HCT116 (cell line): ENCODE measurements at regions not wholly inside any gene's neighbourhood (a gene's known extent, or its start where the extent isn't known, plus 50 kb on each side); places are given as distances from the start of the nearest gene placed in this dataset.

ENCODE experiments used
- ATAC-seq: fragments of 200-7000 bp; cut with Tn5 transposase; 2 replicates; pipeline ENCODE4 v1.9.1; 2020; ENCODE audit warnings: mild to moderate bottlenecking, moderate library complexity
- BruUV-seq: library from RNA; stranded (reverse); fragments of 400-500 nt; replicated peaks from 2 replicates; lab custom pipeline; 2021; lab: Mats Ljungman, UMichigan
- CTCF ChIA-PET: fragments of 300-600 bp; sonication (Branson Sonifier 250); formaldehyde crosslinking; loops from one replicate; lab custom pipeline; 2021; ENCODE audit warnings: antibody characterized with exemption; lab: Charles Lee
- POLR2A ChIA-PET: fragments of 300-600, 350-600 bp; sonication (Branson Sonifier 250); formaldehyde crosslinking; loops from one replicate; lab custom pipeline; 2021; ENCODE audit warnings: antibody characterized with exemption; lab: Charles Lee
- RAD21 ChIA-PET, 2 experiments: fragments of 300-600 bp; sonication (Branson Sonifier 250); formaldehyde crosslinking; loops; one replicate each; lab custom pipeline; 2023; ENCODE audit warnings: low total read pairs in 2 of 2; ENCODE audit not compliant: uncharacterized antibody in 2 of 2, unreplicated experiment in 2 of 2, low non-redundant PET in 1 of 2; lab: Charles Lee
- DNase-seq: peaks from one replicate; pipeline ENCODE4 v3.0.0-alpha.2; 2010; ENCODE audit warnings: low read depth, low spot score
- H2AFZ ChIP-seq: fragments of 200-600 bp; shearing (Covaris generic), sonication (generic); 2 replicates; pipeline ENCODE4 v1.6.1; 2017; ENCODE audit warnings: low read depth, mixed run types, mixed read lengths, antibody characterized with exemption, low read length; ENCODE audit not compliant: poor library complexity, severe bottlenecking
- H3K27ac ChIP-seq: 2 replicates; pipeline ENCODE4 v1.5.1; 2012; ENCODE audit warnings: low read depth, low read length
- H3K27me3 ChIP-seq: fragments of 200-600 bp; sonication (generic); 2 replicates; pipeline ENCODE4 v1.6.1; 2016; ENCODE audit warnings: mixed run types, low read length, mixed read lengths; ENCODE audit not compliant: insufficient read depth
- H3K36me3 ChIP-seq, 2 experiments: fragments of 200-500 bp in 1 of 2; fragments of 200-600 bp in 1 of 2; sonication (Bioruptor generic) in 1 of 2; sonication (generic) in 1 of 2; 2 replicates each; pipeline versions ENCODE4 v1.5.1 to v1.6.1; 2014 to 2016; ENCODE audit warnings: low read length in 2 of 2, inconsistent platforms in 1 of 2, mixed read lengths in 1 of 2, mixed run types in 1 of 2; ENCODE audit not compliant: insufficient read depth in 2 of 2, control insufficient read depth in 1 of 2
- H3K4me1 ChIP-seq, 2 experiments: fragments of 200-600 bp in 1 of 2; sonication (generic) in 1 of 2; 2 replicates each; pipeline versions ENCODE4 v1.5.1 to v1.6.1; 2012 to 2017; ENCODE audit warnings: low read length in 2 of 2, inconsistent platforms in 1 of 2, mild to moderate bottlenecking in 1 of 2, mixed read lengths in 1 of 2, mixed run types in 1 of 2, moderate library complexity in 1 of 2; ENCODE audit not compliant: insufficient read depth in 2 of 2, control insufficient read depth in 1 of 2
- H3K4me2 ChIP-seq: fragments of 200-600 bp; sonication (generic); 2 replicates; pipeline ENCODE4 v1.6.1; 2017; ENCODE audit warnings: mixed run types, low read length, mixed read lengths
- H3K4me3 ChIP-seq, 2 experiments: fragments of 200-600 bp in 1 of 2; sonication (generic) in 1 of 2; replicated peaks in 1 of 2; 2 replicates each; pipeline ENCODE4 v1.5.1; 2011 to 2016; ENCODE audit warnings: low read length in 2 of 2, control low read depth in 1 of 2, low read depth in 1 of 2, mild to moderate bottlenecking in 1 of 2, mixed read lengths in 1 of 2, mixed run types in 1 of 2
- H3K79me2 ChIP-seq: fragments of 200-600 bp; sonication (generic); 2 replicates; pipeline ENCODE4 v1.6.1; 2017; ENCODE audit warnings: mild to moderate bottlenecking, mixed run types, low read length, moderate library complexity, mixed read lengths; ENCODE audit not compliant: insufficient read depth
- H3K9ac ChIP-seq: fragments of 200-600 bp; sonication (generic); 2 replicates; pipeline ENCODE4 v1.6.1; 2016; ENCODE audit warnings: low read length, mixed read lengths
- H3K9me2 ChIP-seq: fragments of 200-600 bp; sonication (generic), shearing (Covaris generic); 2 replicates; pipeline ENCODE4 v1.6.1; 2017; ENCODE audit warnings: mixed run types, mild to moderate bottlenecking, moderate library complexity; ENCODE audit not compliant: insufficient read depth
- H3K9me3 ChIP-seq, 2 experiments: fragments of 200-500 bp in 1 of 2; fragments of 200-600 bp in 1 of 2; sonication (Bioruptor generic) in 1 of 2; sonication (generic) in 1 of 2; 2 replicates each; pipeline ENCODE4 v1.6.1; 2014 to 2017; ENCODE audit warnings: low read length in 2 of 2, mixed read lengths in 2 of 2, inconsistent platforms in 1 of 2, low read depth in 1 of 2, mild to moderate bottlenecking in 1 of 2, mixed run types in 1 of 2, moderate library complexity in 1 of 2; ENCODE audit not compliant: control insufficient read depth in 1 of 2, insufficient read depth in 1 of 2
- H4K20me1 ChIP-seq: fragments of 200-600 bp; sonication (generic), shearing (Covaris generic); 2 replicates; pipeline ENCODE4 v1.6.1; 2017; ENCODE audit warnings: mixed run types, mild to moderate bottlenecking, moderate library complexity; ENCODE audit not compliant: insufficient read depth
- CEBPB ChIP-seq: IDR thresholded peaks from 2 replicates; pipeline ENCODE4 v1.6.1; 2012; ENCODE audit warnings: low read depth
- FOSL1 ChIP-seq: IDR thresholded peaks from 2 replicates; pipeline ENCODE4 v1.6.1; 2012; ENCODE audit warnings: low read depth
- MAX ChIP-seq: IDR thresholded peaks from 2 replicates; pipeline ENCODE4 v1.6.1; 2012
- POLR2A ChIP-seq: IDR thresholded peaks from 2 replicates; pipeline ENCODE4 v1.7.0; 2011; ENCODE audit warnings: borderline replicate concordance; ENCODE audit not compliant: insufficient read depth, insufficient read length; ENCODE audit errors: extremely low read depth
- TCF7L2 ChIP-seq: IDR thresholded peaks from 2 replicates; pipeline ENCODE4 v1.7.0; 2011; ENCODE audit warnings: borderline replicate concordance, inconsistent platforms; ENCODE audit not compliant: insufficient read depth, insufficient read length; ENCODE audit errors: extremely low read depth
- YY1 ChIP-seq: IDR thresholded peaks from 2 replicates; pipeline ENCODE4 v1.6.1; 2011; ENCODE audit warnings: low read length, low read depth, moderate library complexity, mild to moderate bottlenecking; ENCODE audit not compliant: insufficient replicate concordance; ENCODE audit errors: extremely low read depth
- intact Hi-C: fragments of 100-400 bp; cut with micrococcal nuclease; formaldehyde crosslinking; loops from 2 replicates; pipeline ENCODE4 v1.10.0; 2022
- TF ChIP-seq, protein P1 (sequence below): IDR thresholded peaks from 2 replicates; pipeline ENCODE4 v1.6.1; 2012
- TF ChIP-seq, protein P2 (sequence below), 3 experiments: fragments of 200-600 bp in 1 of 3; sonication (generic) in 1 of 3; IDR thresholded peaks in 2 of 3; conservative IDR thresholded peaks in 1 of 3; 2 replicates each; pipeline ENCODE4 v1.5.1; 2012 to 2017; ENCODE audit warnings: low read depth in 2 of 3, low read length in 2 of 3, antibody characterized with exemption in 1 of 3, borderline replicate concordance in 1 of 3, control low read depth in 1 of 3, mild to moderate bottlenecking in 1 of 3, mixed read lengths in 1 of 3, mixed run types in 1 of 3, moderate library complexity in 1 of 3; ENCODE audit not compliant: insufficient read depth in 1 of 3
- TF ChIP-seq, protein P3 (sequence below): IDR thresholded peaks from 2 replicates; pipeline ENCODE4 v1.6.1; 2011; ENCODE audit warnings: mild to moderate bottlenecking, low read length, moderate library complexity; ENCODE audit not compliant: insufficient replicate concordance; ENCODE audit errors: extremely low read depth

GRCh38 chr12:91643763-91644162 is 461.1 kb upstream of the DCN start:
- TF ChIP-seq, protein P1, sequence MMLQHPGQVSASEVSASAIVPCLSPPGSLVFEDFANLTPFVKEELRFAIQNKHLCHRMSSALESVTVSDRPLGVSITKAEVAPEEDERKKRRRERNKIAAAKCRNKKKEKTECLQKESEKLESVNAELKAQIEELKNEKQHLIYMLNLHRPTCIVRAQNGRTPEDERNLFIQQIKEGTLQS: no peak
- TF ChIP-seq CEBPB (no peak), MAX (no peak), TCF7L2 (no peak), FOSL1 (no peak), POLR2A (no peak), YY1 (no peak)
- TF ChIP-seq, protein P2, sequence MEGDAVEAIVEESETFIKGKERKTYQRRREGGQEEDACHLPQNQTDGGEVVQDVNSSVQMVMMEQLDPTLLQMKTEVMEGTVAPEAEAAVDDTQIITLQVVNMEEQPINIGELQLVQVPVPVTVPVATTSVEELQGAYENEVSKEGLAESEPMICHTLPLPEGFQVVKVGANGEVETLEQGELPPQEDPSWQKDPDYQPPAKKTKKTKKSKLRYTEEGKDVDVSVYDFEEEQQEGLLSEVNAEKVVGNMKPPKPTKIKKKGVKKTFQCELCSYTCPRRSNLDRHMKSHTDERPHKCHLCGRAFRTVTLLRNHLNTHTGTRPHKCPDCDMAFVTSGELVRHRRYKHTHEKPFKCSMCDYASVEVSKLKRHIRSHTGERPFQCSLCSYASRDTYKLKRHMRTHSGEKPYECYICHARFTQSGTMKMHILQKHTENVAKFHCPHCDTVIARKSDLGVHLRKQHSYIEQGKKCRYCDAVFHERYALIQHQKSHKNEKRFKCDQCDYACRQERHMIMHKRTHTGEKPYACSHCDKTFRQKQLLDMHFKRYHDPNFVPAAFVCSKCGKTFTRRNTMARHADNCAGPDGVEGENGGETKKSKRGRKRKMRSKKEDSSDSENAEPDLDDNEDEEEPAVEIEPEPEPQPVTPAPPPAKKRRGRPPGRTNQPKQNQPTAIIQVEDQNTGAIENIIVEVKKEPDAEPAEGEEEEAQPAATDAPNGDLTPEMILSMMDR (IDR thresholded peaks at IDR 0.05 in 2 of 3, conservative IDR thresholded peaks at IDR 0.05 in 1 of 3; ENCODE audit: borderline replicate concordance in 1 of 3, insufficient read depth in 1 of 3, low read depth in 2 of 3, low read length in 2 of 3): no peak
- TF ChIP-seq, protein P3, sequence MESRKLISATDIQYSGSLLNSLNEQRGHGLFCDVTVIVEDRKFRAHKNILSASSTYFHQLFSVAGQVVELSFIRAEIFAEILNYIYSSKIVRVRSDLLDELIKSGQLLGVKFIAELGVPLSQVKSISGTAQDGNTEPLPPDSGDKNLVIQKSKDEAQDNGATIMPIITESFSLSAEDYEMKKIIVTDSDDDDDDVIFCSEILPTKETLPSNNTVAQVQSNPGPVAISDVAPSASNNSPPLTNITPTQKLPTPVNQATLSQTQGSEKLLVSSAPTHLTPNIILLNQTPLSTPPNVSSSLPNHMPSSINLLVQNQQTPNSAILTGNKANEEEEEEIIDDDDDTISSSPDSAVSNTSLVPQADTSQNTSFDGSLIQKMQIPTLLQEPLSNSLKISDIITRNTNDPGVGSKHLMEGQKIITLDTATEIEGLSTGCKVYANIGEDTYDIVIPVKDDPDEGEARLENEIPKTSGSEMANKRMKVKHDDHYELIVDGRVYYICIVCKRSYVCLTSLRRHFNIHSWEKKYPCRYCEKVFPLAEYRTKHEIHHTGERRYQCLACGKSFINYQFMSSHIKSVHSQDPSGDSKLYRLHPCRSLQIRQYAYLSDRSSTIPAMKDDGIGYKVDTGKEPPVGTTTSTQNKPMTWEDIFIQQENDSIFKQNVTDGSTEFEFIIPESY: no peak
- no peaks in the 10 kb centered on the region for H3K36me3 ChIP-seq
- H3K79me2 ChIP-seq: no peaks in the 10 kb centered on the region
- H3K9me2 ChIP-seq: no peaks in the 10 kb centered on the region
- no peak for DNase-seq
- POLR2A ChIA-PET: no interaction called here
- H2AFZ ChIP-seq: no peak overlapping the region
- no peak overlapping the region for H3K4me2 ChIP-seq
- no peak overlapping the region for H3K4me3 ChIP-seq
- RAD21 ChIA-PET: no interaction called here
- H3K4me1 ChIP-seq: no peaks in the 10 kb centered on the region
- H4K20me1 ChIP-seq: no peaks in the 10 kb centered on the region
- no peak overlapping the region for H3K27ac ChIP-seq
- intact Hi-C loops: no loop called here
- H3K27me3 ChIP-seq: no peaks in the 10 kb centered on the region
- CTCF ChIA-PET: no interaction called here
- H3K9ac ChIP-seq: no peak overlapping the region
- no peak for ATAC-seq
- no peaks in the 10 kb centered on the region for H3K9me3 ChIP-seq
- no TSS peak for BruUV-seq
